Spleen (tissue), 11 donors: ENCODE measurements at regions not wholly inside any gene's neighbourhood (a gene's known extent, or its start where the extent isn't known, plus 50 kb on each side); places are given as distances from the start of the nearest gene placed in this dataset.

Experiments
- DNase-seq: peaks from one replicate; pipeline ENCODE4 v3.0.0-alpha.2; 2020
- H3K27ac ChIP-seq, 8 donors: fragments of 200-600 bp; sonication (generic) in 7 of 8; 1 replicate in 4 of 8; 2 replicates in 4 of 8; pipeline versions ENCODE4 v1.5.0 to v1.8.0; 2016 to 2021; ENCODE audit warnings: inconsistent platforms in 4 of 8, mild to moderate bottlenecking in 4 of 8, moderate library complexity in 1 of 8
- H3K27me3 ChIP-seq, 7 donors: fragments of 200-600 bp; sonication (generic) in 6 of 7; replicated peaks in 1 of 7; 1 replicate in 4 of 7; 2 replicates in 3 of 7; pipeline versions ENCODE4 v1.5.0 to v1.8.0; 2016 to 2021; ENCODE audit warnings: inconsistent platforms in 3 of 7, mild to moderate bottlenecking in 1 of 7
- H3K36me3 ChIP-seq, 6 donors: fragments of 200-600 bp; sonication (generic) in 5 of 6; 1 replicate in 4 of 6; 2 replicates in 2 of 6; pipeline versions ENCODE4 v1.5.0 to v1.8.0; 2016 to 2021; ENCODE audit warnings: inconsistent platforms in 2 of 6
- H3K4me1 ChIP-seq, 6 donors: fragments of 200-600 bp; sonication (generic) in 5 of 6; 1 replicate in 3 of 6; 2 replicates in 3 of 6; pipeline versions ENCODE4 v1.5.0 to v1.8.0; 2016 to 2021; ENCODE audit warnings: inconsistent platforms in 3 of 6
- H3K4me3 ChIP-seq, 8 donors: fragments of 200-600 bp; sonication (generic) in 7 of 8; 1 replicate in 4 of 8; 2 replicates in 4 of 8; pipeline versions ENCODE4 v1.5.0 to v1.8.0; 2016 to 2021; ENCODE audit warnings: inconsistent platforms in 4 of 8, mild to moderate bottlenecking in 4 of 8, moderate library complexity in 2 of 8
- H3K9me3 ChIP-seq, 8 donors: fragments of 200-600 bp; sonication (generic) in 7 of 8; 1 replicate in 4 of 8; 2 replicates in 4 of 8; pipeline versions ENCODE4 v1.5.0 to v1.8.0; 2016 to 2021; ENCODE audit warnings: inconsistent platforms in 4 of 8
- CTCF ChIP-seq, 11 experiments: fragments of 200-600 bp in 7 of 11; fragments of 450-650 bp in 4 of 11; sonication (generic) in 4 of 11; IDR thresholded peaks in 8 of 11; conservative IDR thresholded peaks in 3 of 11; 1 replicate in 7 of 11; 2 replicates in 4 of 11; pipeline versions ENCODE4 v1.4.0 to v1.8.0; 2016 to 2021; ENCODE audit warnings: antibody characterized with exemption in 11 of 11, inconsistent platforms in 4 of 11, mild to moderate bottlenecking in 1 of 11
- POLR2A ChIP-seq, 3 donors: fragments of 450-650 bp; IDR thresholded peaks; one replicate each; pipeline ENCODE4 v1.5.1; 2017; ENCODE audit warnings: antibody characterized with exemption in 3 of 3, mild to moderate bottlenecking in 1 of 3
- POLR2AphosphoS5 ChIP-seq, 3 donors: sonication (generic); formaldehyde crosslinking; IDR thresholded peaks; one replicate each; pipeline ENCODE4 v1.5.1; 2017; ENCODE audit warnings: antibody characterized with exemption in 3 of 3
- WGBS, 5 donors: extraction: QIAGEN DNeasy Blood & Tissue Kit in 3 of 5; methylation state at CpG; one replicate each; pipeline versions ENCODE4 v1.1.5 to v1.1.7; 2013 to 2018; 5-methylcytosine and 5-hydroxymethylcytosine counted together
- intact Hi-C: fragments of 100-400 bp; cut with DNase I; formaldehyde crosslinking; loops from one replicate; pipeline ENCODE4 v1.15.0; 2023; ENCODE audit warnings: low total_unique reads
- donor health status: healthy with polysubstance abuse.
- donor health status: DM: no; HTN: no; CAD: no; lungs with moderate emphysema.
- donor health status: DM: no; HTN: no; CAD: no.
- donor health status: Bipolar disorder and iron deficiency.
- donor health status: healthy.
- donor health status: DM: no; HTN: no; CAD: no.
- donor health status: DM: yes; HTN: yes; CAD: no.

GRCh38 chr9:88280816-88281382, 107.3 kb upstream of the SPIN1 start:
- DNase-seq, result no peak
- H3K4me1 ChIP-seq, result no peaks in the 10 kb centered on the region
- H3K36me3 ChIP-seq, result no peaks in the 10 kb centered on the region
- no peak for TF ChIP-seq POLR2A (IDR thresholded peaks at IDR 0.05)
- TF ChIP-seq CTCF (IDR thresholded peaks at IDR 0.05 in 8 of 11, conservative IDR thresholded peaks at IDR 0.05 in 3 of 11), result no peak
- TF ChIP-seq POLR2AphosphoS5 (IDR thresholded peaks at IDR 0.05), result no peak
- H3K4me3 ChIP-seq, result no peak overlapping the region
- no peak overlapping the region for H3K27ac ChIP-seq
- no peaks in the 10 kb centered on the region for H3K27me3 ChIP-seq
- H3K9me3 ChIP-seq, result peaks cover 0 to 27% (median 15%) of the 10 kb centered on the region in 8 donors
- intact Hi-C loops, result no loop called here
- 31 to 52% (median 41%) methylated on average over 10 of the region's 10 CpGs for WGBS, 5 donors

GRCh38 chr9:88278036-88278435, 110.2 kb upstream of the SPIN1 start:
- H3K4me3 ChIP-seq, result no peak overlapping the region
- no peak for TF ChIP-seq CTCF (IDR thresholded peaks at IDR 0.05 in 8 of 11, conservative IDR thresholded peaks at IDR 0.05 in 3 of 11)
- TF ChIP-seq POLR2A (IDR thresholded peaks at IDR 0.05), result no peak
- TF ChIP-seq POLR2AphosphoS5 (IDR thresholded peaks at IDR 0.05), result no peak
- no peaks in the 10 kb centered on the region for H3K4me1 ChIP-seq
- no peaks in the 10 kb centered on the region for H3K27me3 ChIP-seq
- H3K9me3 ChIP-seq, result peaks cover 0 to 6% (median under 1%) of the 10 kb centered on the region in 8 donors
- 72 to 88% (median 83%) methylated on average over 12 of the region's 12 CpGs for WGBS, 5 donors
- no peak for DNase-seq
- H3K36me3 ChIP-seq, result no peaks in the 10 kb centered on the region
- intact Hi-C loops, result no loop called here
- no peak overlapping the region for H3K27ac ChIP-seq

- Histone ChIP-seq H3K4me1 (no peaks in the 10 kb centered on the region), H3K36me3 (no peaks in the 10 kb centered on the region), H3K27ac (no peak overlapping the region), H3K9me3 (no peaks in the 10 kb centered on the region), H3K4me3 (no peak overlapping the region), H3K27me3 (no peaks in the 10 kb centered on the region)
- 69 to 95% (median 75%) methylated on average over 2 of the region's 2 CpGs for WGBS, 5 donors
- TF ChIP-seq POLR2AphosphoS5 (IDR thresholded peaks at IDR 0.05), result no peak
- no peak for TF ChIP-seq POLR2A (IDR thresholded peaks at IDR 0.05)
- TF ChIP-seq CTCF (IDR thresholded peaks at IDR 0.05 in 8 of 11, conservative IDR thresholded peaks at IDR 0.05 in 3 of 11), result no peak
- intact Hi-C loops, result no loop called here
- no peak for DNase-seq
Observed at GRCh38 chr9:88274078-88274477, 114.2 kb upstream of the SPIN1 start.

- Histone ChIP-seq H3K4me3 (no peak overlapping the region), H3K9me3 (no peaks in the 10 kb centered on the region), H3K4me1 (no peaks in the 10 kb centered on the region), H3K36me3 (no peaks in the 10 kb centered on the region), H3K27me3 (no peaks in the 10 kb centered on the region), H3K27ac (no peak overlapping the region)
- intact Hi-C loops, result no loop called here
- no peak for TF ChIP-seq CTCF (IDR thresholded peaks at IDR 0.05 in 8 of 11, conservative IDR thresholded peaks at IDR 0.05 in 3 of 11)
- no peak for TF ChIP-seq POLR2A (IDR thresholded peaks at IDR 0.05)
- no peak for TF ChIP-seq POLR2AphosphoS5 (IDR thresholded peaks at IDR 0.05)
- WGBS, 5 donors, result 87 to 96% (median 91%) methylated on average over 6 of the region's 6 CpGs
- no peak for DNase-seq
Observed at GRCh38 chr9:88272986-88273385, 115.3 kb upstream of the SPIN1 start.
